ENCODE measurements at regions not wholly inside any gene's neighbourhood (a gene's known extent, or its start where the extent isn't known, plus 50 kb on each side); places are given as distances from the start of the nearest gene placed in this dataset.

- TF ChIP-seq CTCF (IDR thresholded peaks at IDR 0.05), result no peak
- H3K27me3 Mint-ChIP-seq, result no peaks in the 10 kb centered on the region
- CTCF ChIA-PET, result no interaction called here
- H3K9me3 Mint-ChIP-seq, result no peaks in the 10 kb centered on the region
- ATAC-seq, result no peak
- intact Hi-C loops (cut with micrococcal nuclease), result no loop called here
- H3K36me3 Mint-ChIP-seq (ENCODE audit: low read depth), result no peaks in the 10 kb centered on the region
- no peak overlapping the region for H3K27ac Mint-ChIP-seq
- H3K4me1 Mint-ChIP-seq (ENCODE audit: low read depth), result no peaks in the 10 kb centered on the region
- POLR2A ChIA-PET, result no interaction called here
- H3K4me3 Mint-ChIP-seq, result no peak overlapping the region
- no peak for DNase-seq
Measured at GRCh38 chr21:43340491-43341377, 86.2 kb downstream of the SIK1 start.

DNA sequence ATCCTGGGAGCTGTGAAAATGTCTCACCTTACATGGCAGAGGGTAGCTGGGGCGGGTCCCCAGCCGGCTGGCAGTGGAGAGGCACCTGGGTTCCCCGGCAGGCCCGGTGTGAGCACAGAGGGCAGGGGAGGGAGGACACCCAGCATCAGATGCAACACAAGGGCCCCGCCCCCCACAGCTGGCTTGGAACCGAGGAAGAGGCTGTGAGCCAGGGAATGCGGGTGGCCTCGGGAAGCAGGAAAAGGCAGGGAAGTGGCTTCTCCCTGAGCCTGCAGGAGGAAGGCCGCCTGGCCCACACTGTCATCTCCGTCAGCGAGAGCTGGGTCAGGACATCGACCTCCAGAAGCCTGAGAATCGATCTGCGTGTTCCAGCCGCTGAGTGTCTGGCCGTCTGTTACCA, 87.3 kb downstream of the SIK1 start:
- no peak for TF ChIP-seq CTCF (IDR thresholded peaks at IDR 0.05)
- CTCF ChIA-PET, result no interaction called here
- Mint-ChIP-seq H3K9me3 (no peaks in the 10 kb centered on the region), H3K4me3 (no peak overlapping the region), H3K27ac (no peak overlapping the region), H3K36me3 (ENCODE audit: low read depth) (no peaks in the 10 kb centered on the region), H3K4me1 (ENCODE audit: low read depth) (no peaks in the 10 kb centered on the region), H3K27me3 (no peaks in the 10 kb centered on the region)
- DNase-seq, result no peak
- ATAC-seq, result no peak
- intact Hi-C loops (cut with micrococcal nuclease), result no loop called here
- POLR2A ChIA-PET, result no interaction called here

DNA sequence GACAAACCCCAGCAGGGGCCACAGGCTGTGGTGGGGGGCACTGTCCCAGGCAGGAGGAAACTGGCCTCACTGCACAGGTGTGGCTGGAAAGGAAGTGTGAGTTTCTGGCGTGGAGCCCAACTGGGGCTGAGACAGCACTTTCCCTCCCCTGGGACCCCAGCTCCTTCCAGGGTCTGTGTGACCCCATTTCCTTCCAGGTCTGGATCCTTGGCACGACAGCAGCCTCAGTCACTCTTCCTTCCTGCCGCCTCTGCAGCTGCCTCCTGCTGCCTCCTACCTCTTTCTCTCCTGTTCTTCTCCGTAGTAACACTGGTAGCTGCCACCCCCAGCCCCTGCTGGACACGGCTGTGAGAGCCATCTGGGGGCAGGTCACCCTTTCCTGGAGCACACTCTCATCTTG, 88.0 kb downstream of the SIK1 start:
- Mint-ChIP-seq H3K4me3 (no peak overlapping the region), H3K27me3 (no peaks in the 10 kb centered on the region), H3K36me3 (ENCODE audit: low read depth) (no peaks in the 10 kb centered on the region), H3K27ac (no peak overlapping the region), H3K4me1 (ENCODE audit: low read depth) (no peaks in the 10 kb centered on the region), H3K9me3 (no peaks in the 10 kb centered on the region)
- ChIA-PET CTCF (no interaction called here), POLR2A (no interaction called here)
- ATAC-seq (no peak), DNase-seq (no peak)
- intact Hi-C loops (cut with micrococcal nuclease), result no loop called here
- no peak for TF ChIP-seq CTCF (IDR thresholded peaks at IDR 0.05)

DNA sequence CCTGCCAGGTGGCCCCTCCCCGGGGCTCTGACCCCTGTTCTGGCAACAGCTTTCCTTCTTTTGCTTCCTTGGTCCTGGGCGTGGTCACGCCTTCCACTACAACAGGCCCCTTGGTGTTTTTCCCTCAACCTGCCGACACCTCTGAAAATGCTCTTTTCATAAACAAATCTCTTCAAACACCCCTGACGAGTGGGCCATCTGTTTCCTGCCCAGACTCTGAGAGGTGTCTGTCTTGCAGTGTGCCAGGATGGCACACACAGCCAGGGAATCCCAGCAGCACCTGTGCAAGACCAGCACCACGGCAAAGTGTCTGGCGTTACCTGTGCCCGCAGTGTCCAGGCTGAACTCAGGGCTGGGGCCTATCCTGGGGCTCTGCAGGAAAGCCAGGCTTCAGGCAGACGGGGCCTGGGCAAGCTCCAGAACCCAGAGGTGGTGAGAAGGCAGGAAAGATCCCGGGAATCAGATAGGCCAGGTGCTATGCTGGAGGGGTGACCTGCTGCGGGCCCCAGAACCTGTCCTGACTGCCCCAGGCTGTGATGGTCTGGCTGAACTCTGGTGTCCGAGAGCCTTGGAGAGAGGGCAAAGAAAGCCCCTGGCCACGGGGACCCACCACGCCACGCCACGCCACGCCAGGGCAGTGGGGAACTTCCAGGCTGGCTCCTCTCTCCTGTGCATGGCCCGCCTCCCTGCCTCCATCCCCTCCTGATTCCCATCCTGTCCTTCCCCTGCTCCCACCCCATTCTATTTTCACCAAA, 88.9 kb downstream of the SIK1 start:
- CTCF ChIA-PET, result no interaction called here
- intact Hi-C loops (cut with micrococcal nuclease), result no loop called here
- POLR2A ChIA-PET, result no interaction called here
- no peak for ATAC-seq
- Mint-ChIP-seq H3K4me3 (no peak overlapping the region), H3K27me3 (no peaks in the 10 kb centered on the region), H3K9me3 (no peaks in the 10 kb centered on the region), H3K36me3 (ENCODE audit: low read depth) (no peaks in the 10 kb centered on the region), H3K27ac (no peak overlapping the region), H3K4me1 (ENCODE audit: low read depth) (peaks cover 3% of the 10 kb centered on the region)
- DNase-seq, result no peak
- TF ChIP-seq CTCF (IDR thresholded peaks at IDR 0.05), result no peak

DNA sequence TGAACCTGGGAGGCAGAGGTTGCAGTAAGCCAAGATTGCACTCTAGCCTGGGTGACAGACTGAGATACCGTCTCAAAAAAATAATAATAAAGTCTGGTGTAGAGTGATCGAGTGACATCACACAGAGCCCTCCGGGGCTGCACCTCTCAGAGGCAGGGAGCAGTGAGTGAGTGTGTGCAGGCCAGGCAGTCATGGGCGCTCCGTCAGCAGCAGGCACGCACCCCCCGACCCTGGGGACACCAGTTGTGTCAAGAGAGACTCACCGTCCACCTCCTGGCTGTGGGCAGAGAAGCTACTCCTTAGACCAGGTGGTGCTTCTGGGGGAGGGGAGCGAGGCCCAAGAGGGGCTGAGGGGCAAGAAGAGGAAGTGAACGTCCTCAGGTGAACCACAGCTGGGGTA, 91.8 kb downstream of the SIK1 start:
- Mint-ChIP-seq H3K27ac (no peak overlapping the region), H3K4me3 (no peak overlapping the region), H3K36me3 (ENCODE audit: low read depth) (no peaks in the 10 kb centered on the region), H3K27me3 (peaks cover 3% of the 10 kb centered on the region), H3K4me1 (ENCODE audit: low read depth) (peaks cover 3% of the 10 kb centered on the region), H3K9me3 (no peaks in the 10 kb centered on the region)
- no peak for DNase-seq
- TF ChIP-seq CTCF (IDR thresholded peaks at IDR 0.05), result no peak
- no peak for ATAC-seq
- CTCF ChIA-PET, result no interaction called here
- POLR2A ChIA-PET, result interaction anchor here (1.4 kb wide), 1 partner anchor 27 kb away, joined by 5 read pairs; no protein-coding TSS in a partner anchor
- intact Hi-C loops (cut with micrococcal nuclease), result no loop called here

Measured in activated CD8-positive, alpha-beta T cell treated with anti-CD3 and anti-CD28 coated beads for 36 hours (primary cell).